Spleen (tissue), 7 donors: ENCODE measurements at regions not wholly inside any gene's neighbourhood (a gene's known extent, or its start where the extent isn't known, plus 50 kb on each side); places are given as distances from the start of the nearest gene placed in this dataset.

Experiments
- CTCF ChIP-seq, 11 experiments: fragments of 200-600 bp in 7 of 11; fragments of 450-650 bp in 4 of 11; sonication (generic) in 4 of 11; IDR thresholded peaks in 8 of 11; conservative IDR thresholded peaks in 3 of 11; 1 replicate in 7 of 11; 2 replicates in 4 of 11; pipeline versions ENCODE4 v1.4.0 to v1.8.0; 2016 to 2021; ENCODE audit warnings: antibody characterized with exemption in 11 of 11, inconsistent platforms in 4 of 11, mild to moderate bottlenecking in 1 of 11
- POLR2A ChIP-seq, 3 donors: fragments of 450-650 bp; IDR thresholded peaks; one replicate each; pipeline ENCODE4 v1.5.1; 2017; ENCODE audit warnings: antibody characterized with exemption in 3 of 3, mild to moderate bottlenecking in 1 of 3
- donor health status: DM: no; HTN: no; CAD: no; lungs with moderate emphysema.
- donor health status: DM: no; HTN: no; CAD: no.
- donor health status: DM: no; HTN: no; CAD: no.

DNA sequence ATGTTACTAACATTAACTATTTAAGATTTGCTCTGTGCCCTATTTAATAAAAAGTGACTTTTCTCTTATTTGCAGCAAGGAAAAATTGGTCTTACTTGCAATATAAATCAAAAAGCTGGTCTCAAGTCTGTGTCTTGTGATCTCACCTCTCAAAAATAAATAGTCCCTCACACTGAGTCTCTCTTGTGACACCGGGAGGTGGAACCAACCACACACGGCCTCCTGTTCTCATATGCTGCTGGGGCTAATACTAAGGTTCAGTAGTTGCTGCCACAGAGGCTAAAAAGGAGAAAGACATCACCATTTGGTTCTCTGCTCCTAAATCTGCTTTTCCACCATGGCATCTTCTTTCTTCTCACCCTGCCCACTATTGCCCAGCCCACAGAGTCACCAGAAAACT, 175.8 kb upstream of the FTMT start:
- TF ChIP-seq POLR2A (IDR thresholded peaks at IDR 0.05), result no peak
- TF ChIP-seq CTCF (IDR thresholded peaks at IDR 0.05 in 8 of 11, conservative IDR thresholded peaks at IDR 0.05 in 3 of 11), result no peak
